ENCODE measurements at regions not wholly inside any gene's neighbourhood (a gene's known extent, or its start where the extent isn't known, plus 50 kb on each side); places are given as distances from the start of the nearest gene placed in this dataset.

DNA sequence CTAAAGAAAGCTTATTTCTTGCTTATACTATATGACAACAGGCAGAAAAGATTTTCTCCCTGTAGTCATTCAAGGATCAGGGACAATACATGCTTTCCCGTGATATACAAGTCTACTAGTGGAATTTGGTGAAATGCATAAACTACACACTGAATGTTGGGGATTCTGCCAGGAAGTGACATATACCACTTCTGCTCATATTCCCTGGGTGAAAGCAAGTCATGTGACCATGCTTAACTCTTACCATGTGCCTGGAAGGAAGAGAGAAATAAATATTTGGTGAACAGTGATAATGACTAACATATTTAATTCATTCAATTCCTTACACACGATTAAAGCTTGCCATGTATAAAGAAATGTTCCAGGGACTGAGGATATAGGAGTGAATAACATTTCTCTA is 534.6 kb downstream of the PPARGC1A start:
- H3K27me3 ChIP-seq, result no peaks in the 10 kb centered on the region
- H3K36me3 ChIP-seq, result no peaks in the 10 kb centered on the region
- WGBS, 2 donors, result 63 to 74% methylated on average over 2 of the region's 2 CpGs
- TF ChIP-seq, protein P1, sequence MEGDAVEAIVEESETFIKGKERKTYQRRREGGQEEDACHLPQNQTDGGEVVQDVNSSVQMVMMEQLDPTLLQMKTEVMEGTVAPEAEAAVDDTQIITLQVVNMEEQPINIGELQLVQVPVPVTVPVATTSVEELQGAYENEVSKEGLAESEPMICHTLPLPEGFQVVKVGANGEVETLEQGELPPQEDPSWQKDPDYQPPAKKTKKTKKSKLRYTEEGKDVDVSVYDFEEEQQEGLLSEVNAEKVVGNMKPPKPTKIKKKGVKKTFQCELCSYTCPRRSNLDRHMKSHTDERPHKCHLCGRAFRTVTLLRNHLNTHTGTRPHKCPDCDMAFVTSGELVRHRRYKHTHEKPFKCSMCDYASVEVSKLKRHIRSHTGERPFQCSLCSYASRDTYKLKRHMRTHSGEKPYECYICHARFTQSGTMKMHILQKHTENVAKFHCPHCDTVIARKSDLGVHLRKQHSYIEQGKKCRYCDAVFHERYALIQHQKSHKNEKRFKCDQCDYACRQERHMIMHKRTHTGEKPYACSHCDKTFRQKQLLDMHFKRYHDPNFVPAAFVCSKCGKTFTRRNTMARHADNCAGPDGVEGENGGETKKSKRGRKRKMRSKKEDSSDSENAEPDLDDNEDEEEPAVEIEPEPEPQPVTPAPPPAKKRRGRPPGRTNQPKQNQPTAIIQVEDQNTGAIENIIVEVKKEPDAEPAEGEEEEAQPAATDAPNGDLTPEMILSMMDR (IDR thresholded peaks at IDR 0.05), result no peak
- no peak for TF ChIP-seq POLR2A (IDR thresholded peaks at IDR 0.05)
- intact Hi-C loops (cut with DNase I), result no loop called here
- no peak for DNase-seq
- no peaks in the 10 kb centered on the region for H3K9me3 ChIP-seq
- no peak overlapping the region for H3K27ac ChIP-seq
- no peaks in the 10 kb centered on the region for H3K4me1 ChIP-seq
- no peak overlapping the region for H3K4me3 ChIP-seq

DNA sequence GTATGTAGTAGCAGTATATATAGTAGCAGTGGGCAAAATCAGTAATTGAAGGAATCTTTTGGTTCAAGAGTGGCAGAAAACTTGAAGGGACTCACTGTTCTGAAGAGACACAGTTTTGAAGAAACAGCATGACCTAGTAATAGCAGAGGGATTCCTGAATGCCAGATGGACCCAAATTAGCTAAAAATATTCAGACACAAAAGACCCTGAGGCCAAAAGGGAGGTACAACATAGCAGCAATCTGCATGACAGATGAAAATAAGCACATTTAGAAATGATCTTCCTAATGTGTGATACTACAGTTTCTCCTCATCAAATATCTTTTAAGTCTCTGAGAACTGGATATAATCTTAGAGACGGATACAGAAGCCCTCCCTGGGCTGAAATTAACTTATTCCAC is 536.6 kb downstream of the PPARGC1A start:
- Histone ChIP-seq H3K36me3 (no peaks in the 10 kb centered on the region), H3K4me3 (no peak overlapping the region), H3K4me1 (no peaks in the 10 kb centered on the region), H3K9me3 (no peaks in the 10 kb centered on the region), H3K27ac (no peak overlapping the region), H3K27me3 (no peaks in the 10 kb centered on the region)
- no peak for DNase-seq
- WGBS, 2 donors, result 50 to 75% methylated on average over 1 of the region's 1 CpG
- TF ChIP-seq, protein P1 (IDR thresholded peaks at IDR 0.05), result no peak
- TF ChIP-seq POLR2A (IDR thresholded peaks at IDR 0.05), result no peak
- intact Hi-C loops (cut with DNase I), result no loop called here

DNA sequence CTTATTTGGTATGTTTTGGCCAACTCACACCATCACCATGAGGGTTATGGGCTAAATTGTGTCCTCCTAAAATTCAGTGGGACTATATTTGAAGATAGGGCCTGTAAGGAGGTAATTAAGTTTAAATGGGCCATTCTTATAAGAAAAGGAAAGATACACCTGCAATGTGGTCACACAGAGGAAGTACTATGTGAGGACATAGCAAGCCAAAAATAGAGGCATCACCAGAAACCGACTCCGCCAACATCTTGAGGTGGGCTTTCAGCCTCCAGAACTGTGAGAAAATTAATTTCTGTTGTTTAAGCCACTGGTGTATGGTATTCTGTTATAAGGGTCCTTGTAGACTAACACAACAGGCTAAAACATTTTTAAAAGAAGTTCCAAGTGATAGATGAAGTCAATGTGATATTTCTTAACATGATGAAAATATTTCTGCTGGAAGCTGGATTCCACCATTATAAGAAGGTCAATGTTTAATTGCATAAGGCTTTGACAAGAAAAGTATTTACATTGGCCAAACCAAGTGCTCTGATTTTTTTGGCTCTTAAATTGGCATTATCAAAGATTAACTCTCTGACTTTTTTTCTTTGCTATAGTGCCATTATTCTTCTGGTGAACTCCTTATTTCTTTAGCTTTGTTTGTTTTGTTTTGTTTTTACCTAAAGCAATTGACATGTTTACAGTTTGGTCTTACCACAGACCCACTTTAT is 540.9 kb downstream of the PPARGC1A start:
- no peaks in the 10 kb centered on the region for H3K27me3 ChIP-seq
- intact Hi-C loops (cut with DNase I), result no loop called here
- no peak for TF ChIP-seq POLR2A (IDR thresholded peaks at IDR 0.05)
- TF ChIP-seq, protein P1 (IDR thresholded peaks at IDR 0.05), result no peak
- no peaks in the 10 kb centered on the region for H3K4me1 ChIP-seq
- H3K36me3 ChIP-seq, result no peaks in the 10 kb centered on the region
- H3K9me3 ChIP-seq, result no peaks in the 10 kb centered on the region
- 78 to 88% methylated on average over 2 of the region's 2 CpGs for WGBS, 2 donors
- no peak overlapping the region for H3K4me3 ChIP-seq
- no peak overlapping the region for H3K27ac ChIP-seq
- no peak for DNase-seq

DNA sequence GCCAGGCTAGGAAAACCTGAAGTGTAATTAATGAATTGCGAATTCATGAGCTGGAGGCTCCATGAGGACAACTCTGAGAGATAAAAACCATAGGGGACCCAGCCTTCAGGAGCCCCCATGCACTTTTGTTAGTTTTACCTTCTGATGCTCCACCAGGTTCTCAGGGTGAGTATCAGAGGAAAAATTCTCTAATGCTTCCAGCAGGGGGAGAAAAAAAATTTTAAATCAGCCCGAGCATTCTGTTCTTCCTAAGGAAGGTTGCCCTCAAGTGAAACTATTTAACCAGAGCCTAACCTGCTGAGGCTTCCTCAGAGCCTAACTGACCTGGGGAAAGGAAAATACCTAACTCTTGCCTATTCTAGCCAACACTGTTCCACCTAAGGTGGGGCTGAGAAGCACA is 552.6 kb downstream of the PPARGC1A start:
- no peak for TF ChIP-seq POLR2A (IDR thresholded peaks at IDR 0.05)
- TF ChIP-seq, protein P1 (IDR thresholded peaks at IDR 0.05), result peak in 1 of 6 experiments; percentile 19
- no peaks in the 10 kb centered on the region for H3K9me3 ChIP-seq
- H3K36me3 ChIP-seq, result no peaks in the 10 kb centered on the region
- H3K4me3 ChIP-seq, result no peak overlapping the region
- intact Hi-C loops (cut with DNase I), result no loop called here
- no peak for DNase-seq
- H3K27ac ChIP-seq, result no peak overlapping the region
- 61 to 72% methylated on average over 2 of the region's 2 CpGs for WGBS, 2 donors
- no peaks in the 10 kb centered on the region for H3K27me3 ChIP-seq
- H3K4me1 ChIP-seq, result peaks cover 0 to 8% (median 3%) of the 10 kb centered on the region in 3 donors

- Histone ChIP-seq H3K36me3 (no peaks in the 10 kb centered on the region), H3K27ac (no peak overlapping the region), H3K4me1 (peaks cover 0 to 8% (median 3%) of the 10 kb centered on the region in 3 donors), H3K9me3 (no peaks in the 10 kb centered on the region), H3K4me3 (no peak overlapping the region), H3K27me3 (no peaks in the 10 kb centered on the region)
- TF ChIP-seq, protein P1 (IDR thresholded peaks at IDR 0.05), result peak in 1 of 6 experiments; percentile 14
- no peak for TF ChIP-seq POLR2A (IDR thresholded peaks at IDR 0.05)
- DNase-seq, result no peak
- 23 to 25% methylated on average over 5 of the region's 5 CpGs for WGBS, 2 donors
- intact Hi-C loops (cut with DNase I), result no loop called here
Observed at GRCh38 chr4:23333946-23334878, 555.6 kb downstream of the PPARGC1A start.
